ENCODE measurements at regions not wholly inside any gene's neighbourhood (a gene's known extent, or its start where the extent isn't known, plus 50 kb on each side); places are given as distances from the start of the nearest gene placed in this dataset.
"Not testable (repeated sequence)": the region's sequence is repeated elsewhere in the genome, so short reads cannot be mapped to it uniquely, and the experiment has no call there.

GRCh38 chr18:2144811-2145210 lies 426.5 kb downstream of the METTL4 start:
- DNase-seq, result no peak

- no peak for DNase-seq
Measured at GRCh38 chr18:2146092-2146491, 425.2 kb downstream of the METTL4 start.

GRCh38 chr18:2146754-2147153 lies 424.6 kb downstream of the METTL4 start:
- DNase-seq, result no peak

DNA sequence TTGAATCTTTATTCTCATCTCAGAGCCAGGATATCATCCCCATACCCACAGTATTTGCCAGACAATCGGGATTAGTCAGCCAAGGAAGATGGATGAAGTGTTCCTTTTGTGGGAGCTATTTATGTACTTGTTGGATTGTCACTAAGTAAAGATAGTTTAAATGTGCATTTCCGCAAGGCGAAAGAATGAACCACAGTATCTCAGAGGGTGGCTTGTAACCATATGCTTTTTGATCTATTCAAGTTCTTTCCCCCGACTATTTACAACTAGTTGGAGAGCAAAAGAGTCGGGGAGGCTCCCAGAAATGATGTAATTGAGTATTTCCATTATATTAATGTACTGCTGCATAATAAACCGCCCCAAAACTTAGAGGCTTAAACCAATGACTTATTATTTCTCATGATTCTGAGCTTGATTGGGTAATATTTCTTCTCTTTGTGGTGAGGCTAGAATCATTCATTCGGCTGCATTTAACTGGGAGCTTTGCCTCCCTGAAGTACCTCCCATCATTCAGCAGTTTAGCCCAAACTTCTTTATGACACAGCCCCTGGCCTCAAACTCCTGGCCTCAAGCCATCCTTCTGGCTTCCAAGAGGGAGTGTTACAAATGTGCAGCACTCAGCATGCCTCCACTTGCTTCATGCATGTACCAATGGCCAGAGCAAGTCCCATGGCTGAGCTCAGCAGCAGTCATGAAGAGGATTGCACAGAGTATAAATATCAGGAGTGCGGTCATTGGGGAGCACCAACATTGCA lies 423.7 kb downstream of the METTL4 start:
- DNase-seq, result no peak

DNA sequence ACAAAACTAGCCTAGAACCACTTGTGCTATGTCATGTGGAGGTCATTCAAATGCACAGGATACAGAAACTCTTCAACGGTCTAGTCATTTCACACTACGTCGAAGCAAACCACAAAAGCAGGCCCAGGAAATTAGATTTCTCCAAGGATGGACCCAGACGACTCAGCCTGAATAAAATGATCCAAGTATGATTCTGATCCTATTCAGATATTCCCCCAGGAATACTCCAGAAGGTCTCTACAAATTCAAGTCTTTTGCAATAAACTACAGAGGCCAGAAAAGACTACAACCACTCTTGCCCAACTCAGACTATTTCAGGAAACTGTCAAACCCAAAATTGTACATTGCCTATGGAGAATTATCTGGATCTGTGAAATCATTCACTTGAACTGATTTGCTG lies 422.5 kb downstream of the METTL4 start:
- no peak for DNase-seq

DNA sequence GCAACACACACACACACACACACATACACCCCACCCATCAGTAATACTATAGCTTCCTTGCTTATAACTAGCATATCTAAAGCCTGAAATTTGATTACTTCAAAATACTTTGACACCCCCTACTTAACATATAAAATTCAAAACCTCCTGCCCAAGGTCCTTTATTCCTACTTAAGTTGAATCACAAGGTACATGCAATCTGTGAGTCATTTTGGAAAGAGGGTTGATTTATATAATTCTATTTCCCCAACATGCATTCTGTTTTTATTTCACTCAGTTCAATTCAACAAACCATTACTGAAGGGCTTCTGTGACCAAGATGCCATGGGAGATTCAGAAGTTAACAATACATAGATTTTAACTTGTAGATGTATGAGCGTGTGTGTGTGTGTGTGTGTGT lies 420.7 kb downstream of the METTL4 start:
- DNase-seq, result no peak

- DNase-seq, result no peak
Measured at GRCh38 chr18:2154278-2154677, 417.0 kb downstream of the METTL4 start.

DNA sequence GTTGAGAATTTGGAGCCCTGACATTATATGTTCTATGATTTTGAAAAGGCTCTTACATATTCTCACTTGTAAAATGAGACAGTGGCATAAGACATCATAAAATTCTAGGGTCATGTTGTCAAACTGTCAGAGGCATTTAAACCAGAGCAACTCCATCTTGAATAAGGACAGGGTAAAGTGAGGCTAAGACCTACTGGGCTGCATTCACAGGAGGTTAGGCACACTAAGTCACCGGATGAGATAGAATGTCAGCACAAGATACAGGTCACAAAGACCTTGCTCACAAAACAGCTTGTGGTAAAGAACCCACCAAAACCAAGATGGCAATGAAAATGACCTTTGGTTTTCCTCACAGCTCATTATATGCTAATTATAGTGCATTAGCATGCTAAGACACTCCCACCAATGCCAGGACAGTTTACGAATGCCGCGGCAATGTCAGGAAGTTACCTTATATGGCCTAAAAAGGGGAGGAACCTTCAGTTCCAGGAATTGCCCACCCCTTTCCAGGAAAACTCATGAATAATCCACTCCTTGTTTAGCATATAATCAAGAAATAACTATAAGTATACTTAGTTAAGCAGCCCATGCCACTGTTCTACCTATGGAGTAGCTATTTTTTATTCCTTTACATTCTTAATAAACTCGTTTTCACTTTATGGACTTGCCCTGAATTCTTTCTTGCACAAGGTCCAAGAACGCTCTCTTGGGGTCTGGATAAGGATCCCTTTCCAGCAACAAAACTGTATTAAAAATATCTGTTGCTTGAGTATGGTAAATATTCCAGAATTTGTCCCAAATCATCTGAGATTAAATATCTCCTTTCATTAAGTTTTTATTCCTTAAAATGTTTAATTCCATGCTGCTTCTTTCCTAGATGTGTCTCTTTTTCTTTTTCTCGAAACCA lies 406.4 kb downstream of the METTL4 start:
- DNase-seq, result no peak

- not testable (repeated sequence) for DNase-seq
Measured at GRCh38 chr18:2166876-2167275, 404.4 kb downstream of the METTL4 start.

DNA sequence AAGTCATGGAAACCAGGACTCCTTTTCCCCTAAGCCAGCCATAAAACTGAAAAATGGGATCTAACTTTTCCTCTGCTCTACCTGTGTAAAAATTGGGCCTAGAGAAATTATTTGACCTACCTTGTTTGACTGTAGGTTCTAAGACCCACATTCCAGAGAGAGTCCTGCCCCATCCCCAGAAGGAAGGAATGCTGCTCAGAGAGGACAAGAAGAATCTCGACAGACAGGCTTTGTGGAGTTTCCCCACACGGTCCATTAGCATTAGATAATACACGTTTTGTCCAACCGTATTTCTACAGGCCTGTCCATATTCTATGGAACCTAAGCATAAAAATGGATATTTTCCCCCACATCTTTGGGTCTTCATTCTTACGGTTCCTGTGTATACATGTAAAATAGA lies 403.3 kb downstream of the METTL4 start:
- no peak for DNase-seq

GRCh38 chr18:2169656-2170055 lies 401.6 kb downstream of the METTL4 start:
- DNase-seq, result no peak

- DNase-seq, result no peak
Measured at GRCh38 chr18:2171840-2172625, 399.3 kb downstream of the METTL4 start.

GRCh38 chr18:2172881-2173280 lies 398.4 kb downstream of the METTL4 start:
- DNase-seq, result no peak

DNA sequence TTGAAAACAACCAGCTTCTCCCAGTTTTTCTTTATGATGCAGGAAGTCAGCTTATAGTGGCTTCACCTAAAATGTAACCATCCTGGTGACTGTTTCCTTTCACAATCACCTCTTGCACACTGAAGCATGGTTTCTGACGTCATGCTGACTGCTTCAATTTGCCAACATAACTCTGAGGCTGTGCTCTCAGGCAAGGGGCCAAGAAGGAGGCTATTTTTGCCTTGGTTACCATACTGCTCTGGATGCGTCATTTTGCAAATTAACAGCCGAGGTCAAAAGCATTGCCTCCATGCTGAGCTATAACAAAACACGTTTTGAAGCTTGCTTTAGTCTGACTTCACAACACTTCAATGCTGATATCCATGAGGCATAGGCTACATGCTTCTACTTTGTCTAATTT lies 397.8 kb downstream of the METTL4 start:
- no peak for DNase-seq

GRCh38 chr18:2178036-2178435 lies 393.3 kb downstream of the METTL4 start:
- no peak for DNase-seq

- DNase-seq, result peak; percentile 41
Measured at GRCh38 chr18:2179498-2180183, 391.7 kb downstream of the METTL4 start.

DNA sequence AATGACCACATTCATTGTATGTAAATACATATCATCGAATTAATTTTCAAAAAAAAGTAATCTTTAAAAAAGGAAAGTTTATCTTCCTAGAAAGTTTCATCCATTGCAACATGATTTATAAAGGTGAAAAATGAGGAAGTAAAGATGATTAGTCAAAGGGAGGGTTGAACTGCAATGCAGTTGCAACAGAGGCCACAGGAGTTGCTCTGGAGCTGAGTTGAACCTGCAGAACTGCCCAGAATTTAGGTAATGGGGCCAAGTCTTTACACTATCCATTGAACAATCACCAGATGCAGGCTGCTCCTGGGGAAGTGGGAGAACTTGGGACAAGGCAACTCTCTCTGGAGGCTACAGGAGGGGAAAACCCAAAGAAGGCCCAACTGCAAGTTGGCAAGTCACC lies 390.7 kb downstream of the METTL4 start:
- DNase-seq, result no peak

- no peak for DNase-seq
Measured at GRCh38 chr18:2183432-2183831, 387.9 kb downstream of the METTL4 start.

DNA sequence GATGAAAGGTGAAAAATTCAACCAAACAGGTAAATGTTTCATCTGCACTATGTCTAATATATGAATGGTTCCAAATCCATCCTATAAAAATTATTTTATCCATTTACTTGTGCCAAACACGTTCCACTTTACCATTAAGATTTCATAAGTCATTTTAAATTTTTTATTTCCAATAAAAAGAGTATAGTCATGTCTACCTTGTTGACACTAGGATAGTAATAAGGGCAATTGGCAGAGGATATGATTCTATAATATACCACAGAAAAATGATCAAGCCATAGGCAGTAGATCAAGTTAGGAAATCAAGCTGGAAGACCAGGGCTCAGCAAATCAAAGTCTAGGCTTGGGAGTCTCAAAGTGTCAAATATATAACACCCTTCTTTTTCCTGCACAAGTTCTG lies 384.3 kb downstream of the METTL4 start:
- no peak for DNase-seq

GRCh38 chr18:2188258-2188657 lies 383.0 kb downstream of the METTL4 start:
- no peak for DNase-seq

DNA sequence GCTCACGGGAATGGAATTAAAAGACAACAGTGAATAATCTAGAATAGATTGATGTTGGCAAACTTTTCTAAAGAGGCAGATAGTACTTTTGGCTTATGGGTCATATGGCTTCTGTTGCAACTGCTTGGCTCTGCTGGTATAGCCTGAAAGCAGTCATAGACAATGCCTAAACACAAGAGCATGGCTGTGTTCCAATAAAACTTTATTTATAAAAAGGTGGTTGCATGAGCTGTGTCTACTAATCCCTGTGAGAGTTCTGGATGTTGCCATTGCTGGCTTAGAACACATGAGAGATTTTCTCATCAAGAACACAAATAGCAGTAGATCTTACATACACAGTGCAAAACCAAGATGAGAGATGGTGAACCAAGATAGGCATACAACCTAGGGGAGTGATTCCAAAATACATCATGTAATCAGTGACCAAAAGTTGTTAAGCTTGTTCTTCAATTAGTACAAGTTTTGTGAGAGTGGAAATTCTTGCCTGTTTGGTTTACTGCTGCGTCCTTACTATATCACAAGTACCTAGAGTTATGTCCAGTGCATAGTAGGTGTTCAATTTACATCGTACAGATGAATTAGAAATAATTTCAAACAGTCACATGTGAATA lies 380.0 kb downstream of the METTL4 start:
- no peak for DNase-seq

DNA sequence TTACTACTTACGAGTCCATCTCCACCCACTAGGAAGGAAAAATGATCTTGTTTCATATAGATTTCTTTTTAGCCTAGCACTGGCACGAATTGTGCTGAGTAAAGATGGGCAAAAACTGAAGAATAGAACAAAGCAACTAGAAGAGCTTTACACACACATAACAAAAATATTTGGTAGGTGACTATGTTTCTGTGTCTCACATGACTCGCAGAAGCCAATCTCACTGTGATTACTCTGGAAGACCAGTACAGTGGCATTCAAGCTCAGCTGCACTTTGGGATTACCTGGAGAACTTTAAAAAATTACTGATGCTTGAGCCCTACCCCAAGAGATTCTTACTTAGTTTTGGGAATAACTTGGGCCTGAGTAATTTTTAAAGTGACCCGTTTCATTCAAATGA lies 378.7 kb downstream of the METTL4 start:
- DNase-seq, result no peak
